GM23338 (cell line): ENCODE measurements at regions not wholly inside any gene's neighbourhood (a gene's known extent, or its start where the extent isn't known, plus 50 kb on each side); places are given as distances from the start of the nearest gene placed in this dataset.

Experiments used
- CREB1 ChIP-seq: fragments of 250-450 bp; sonication (Bioruptor Pico); IDR thresholded peaks from 2 replicates; pipeline ENCODE4 v1.5.0; 2020; ENCODE audit warnings: low read depth, mild to moderate bottlenecking, moderate library complexity
- CTCF ChIP-seq, 2 experiments: fragments of 200-600 bp in 1 of 2; sonication (generic) in 1 of 2; conservative IDR thresholded peaks; 2 replicates each; pipeline versions ENCODE4 v1.5.1 to v1.6.1; 2016 to 2017; ENCODE audit warnings: antibody characterized with exemption in 2 of 2, low read depth in 2 of 2, mild to moderate bottlenecking in 2 of 2, moderate library complexity in 1 of 2
- EZH2 ChIP-seq: fragments of 200-600 bp; sonication (generic); IDR thresholded peaks from one replicate; pipeline ENCODE4 v1.8.0; 2017; ENCODE audit warnings: antibody characterized with exemption, mild to moderate bottlenecking, low read depth; ENCODE audit not compliant: unreplicated experiment
- EZH2phosphoT487 ChIP-seq: fragments of 200-600 bp; sonication (generic); IDR thresholded peaks from one replicate; pipeline ENCODE4 v1.8.1; 2018; ENCODE audit warnings: antibody characterized with exemption; ENCODE audit not compliant: unreplicated experiment
- JUNB ChIP-seq: IDR thresholded peaks from one replicate; pipeline ENCODE4 v1.6.1; 2016; ENCODE audit warnings: antibody characterized with exemption; ENCODE audit not compliant: unreplicated experiment
- POLR2AphosphoS5 ChIP-seq: IDR thresholded peaks from 2 replicates; pipeline ENCODE4 v1.6.1; 2016; ENCODE audit warnings: antibody characterized with exemption, low read depth
- REST ChIP-seq: IDR thresholded peaks from one replicate; pipeline ENCODE4 v1.6.1; 2018; ENCODE audit warnings: antibody characterized with exemption; ENCODE audit not compliant: unreplicated experiment
- STAT1 ChIP-seq: IDR thresholded peaks from one replicate; pipeline ENCODE4 v1.6.1; 2016; ENCODE audit warnings: antibody characterized with exemption; ENCODE audit not compliant: unreplicated experiment
- ZNF114 ChIP-seq: fragments of 250-450 bp; sonication (Bioruptor Pico); IDR thresholded peaks from 2 replicates; pipeline ENCODE4 v1.5.0; 2020; ENCODE audit warnings: mild to moderate bottlenecking, moderate library complexity
- ZNF462 ChIP-seq: fragments of 250-450 bp; sonication (Bioruptor Pico); IDR thresholded peaks from 2 replicates; pipeline ENCODE4 v1.5.0; 2020; ENCODE audit warnings: mild to moderate bottlenecking, moderate library complexity

- TF ChIP-seq CTCF (conservative IDR thresholded peaks at IDR 0.05; ENCODE audit: low read depth in 2 of 2) = no peak
- no peak for TF ChIP-seq CREB1 (CRISPR knock-in tag)
- TF ChIP-seq REST = no peak
- no peak for TF ChIP-seq POLR2AphosphoS5
- TF ChIP-seq EZH2phosphoT487 = no peak
- no peak for TF ChIP-seq EZH2
- no peak for TF ChIP-seq STAT1
- no peak for TF ChIP-seq ZNF114 (CRISPR knock-in tag)
- no peak for TF ChIP-seq JUNB
- TF ChIP-seq ZNF462 = no peak
Observed at GRCh38 chr18:54774423-54774822, 53.9 kb upstream of the RAB27B start.
